T-cell (primary cell): ENCODE measurements at regions not wholly inside any gene's neighbourhood (a gene's known extent, or its start where the extent isn't known, plus 50 kb on each side); places are given as distances from the start of the nearest gene placed in this dataset.

Experiments
- ATAC-seq, 4 experiments: fragments of 200-7000 bp in 3 of 4; fragments of 150-1000 bp in 1 of 4; cut with Tn5 transposase; replicated peaks in 1 of 4; 1 replicate in 3 of 4; 2 replicates in 1 of 4; pipeline ENCODE4 v1.10.0; 2021; ENCODE audit warnings: moderate library complexity in 3 of 4, mild to moderate bottlenecking in 2 of 4, moderate number of reproducible peaks in 1 of 4
- CTCF ChIA-PET, 2 donors: fragments of 300-600 bp; sonication (Branson Sonifier 250); formaldehyde crosslinking; loops; one replicate each; lab custom pipeline; 2022; ENCODE audit warnings: antibody characterized with exemption in 2 of 2; lab: Charles Lee
- POLR2A ChIA-PET, 2 donors: fragments of 300-600 bp; sonication (Branson Sonifier 250); formaldehyde crosslinking; loops; one replicate each; lab custom pipeline; 2022; ENCODE audit warnings: antibody characterized with exemption in 2 of 2; lab: Charles Lee
- DNase-seq, 35 experiments: peaks; one replicate each; pipeline versions ENCODE4 v3.0.0 to v3.0.0-alpha.2; 2013 to 2023
- H3K27ac ChIP-seq: one replicate; pipeline ENCODE4 v1.5.1; 2013; ENCODE audit warnings: low read length
- H3K27me3 ChIP-seq, 2 experiments: replicated peaks in 1 of 2; 1 replicate in 1 of 2; 2 replicates in 1 of 2; pipeline versions ENCODE4 v1.6.1 to v1.7.0; 2013; ENCODE audit warnings: low read length in 1 of 2, mixed read lengths in 1 of 2; ENCODE audit not compliant: control insufficient read depth in 2 of 2, insufficient read depth in 2 of 2; ENCODE audit errors: extremely low read depth in 1 of 2
- H3K36me3 ChIP-seq, 2 donors: 1 replicate in 1 of 2; 2 replicates in 1 of 2; pipeline versions ENCODE4 v1.6.1 to v1.7.0; 2013; ENCODE audit warnings: low read length in 1 of 2; ENCODE audit not compliant: control insufficient read depth in 2 of 2, insufficient read depth in 1 of 2; ENCODE audit errors: extremely low read depth in 1 of 2
- H3K4me1 ChIP-seq, 2 experiments: 1 replicate in 1 of 2; 2 replicates in 1 of 2; pipeline versions ENCODE4 v1.6.1 to v1.7.0; 2013; ENCODE audit warnings: low read length in 2 of 2, mixed read lengths in 1 of 2; ENCODE audit not compliant: insufficient read depth in 2 of 2, control insufficient read depth in 1 of 2; ENCODE audit errors: extremely low read depth in 1 of 2
- H3K4me3 ChIP-seq, 2 donors: 1 replicate in 1 of 2; 2 replicates in 1 of 2; pipeline versions ENCODE4 v1.5.1 to v1.7.0; 2013; ENCODE audit warnings: mild to moderate bottlenecking in 2 of 2, low read length in 1 of 2, moderate library complexity in 1 of 2; ENCODE audit not compliant: control insufficient read depth in 1 of 2; ENCODE audit errors: extremely low read depth in 1 of 2
- H3K9me3 ChIP-seq: 2 replicates; pipeline ENCODE4 v1.7.0; 2013
- H3K27ac Mint-ChIP-seq, 2 donors: one replicate each; pipeline ENCODE4 v1.8.0; 2020 to 2021; ENCODE audit warnings: mild to moderate bottlenecking in 2 of 2, mixed read lengths in 2 of 2
- H3K27me3 Mint-ChIP-seq, 2 donors: one replicate each; pipeline ENCODE4 v1.8.0; 2021 to 2022; ENCODE audit warnings: mixed read lengths in 2 of 2
- H3K36me3 Mint-ChIP-seq: one replicate; pipeline ENCODE4 v1.8.0; 2021; ENCODE audit warnings: mixed read lengths
- H3K4me1 Mint-ChIP-seq, 3 donors: one replicate each; pipeline ENCODE4 v1.8.0; 2020 to 2022; ENCODE audit warnings: mixed read lengths in 3 of 3, mild to moderate bottlenecking in 1 of 3
- H3K4me3 Mint-ChIP-seq, 3 donors: one replicate each; pipeline ENCODE4 v1.8.0; 2020 to 2022; ENCODE audit warnings: mild to moderate bottlenecking in 3 of 3, mixed read lengths in 3 of 3, moderate library complexity in 3 of 3
- H3K9me3 Mint-ChIP-seq, 3 donors: one replicate each; pipeline ENCODE4 v1.8.0; 2020 to 2022; ENCODE audit warnings: mixed read lengths in 3 of 3
- WGBS: methylation state at CpG from one replicate; pipeline ENCODE4 v1.1.5; 2013; ENCODE audit warnings: missing lambda C conversion rate; ENCODE audit not compliant: insufficient coverage; 5-methylcytosine and 5-hydroxymethylcytosine counted together

GRCh38 chr13:64029343-64030093, 2613.9 kb upstream of the PCDH20 start:
- Mint-ChIP-seq H3K36me3 (no peaks in the 10 kb centered on the region), H3K9me3 (peaks cover 0 to 11% (median 9%) of the 10 kb centered on the region in 3 donors), H3K4me3 (no peak overlapping the region), H3K27ac (no peak overlapping the region), H3K4me1 (no peaks in the 10 kb centered on the region), H3K27me3 (no peaks in the 10 kb centered on the region)
- ChIA-PET CTCF (no interaction called here), POLR2A (interaction anchor here in 1 of 2 donors (0.6 kb wide), 1 partner anchor 562 kb away, joined by 3 read pairs; no protein-coding TSS in a partner anchor)
- Histone ChIP-seq H3K36me3 (no peaks in the 10 kb centered on the region), H3K4me3 (no peak overlapping the region), H3K4me1 (no peaks in the 10 kb centered on the region), H3K9me3 (no peaks in the 10 kb centered on the region), H3K27me3 (no peaks in the 10 kb centered on the region), H3K27ac (no peak overlapping the region)
- 84% methylated on average over 13 of the region's 19 CpGs for WGBS
- DNase-seq (no peak), ATAC-seq (no peak)

DNA sequence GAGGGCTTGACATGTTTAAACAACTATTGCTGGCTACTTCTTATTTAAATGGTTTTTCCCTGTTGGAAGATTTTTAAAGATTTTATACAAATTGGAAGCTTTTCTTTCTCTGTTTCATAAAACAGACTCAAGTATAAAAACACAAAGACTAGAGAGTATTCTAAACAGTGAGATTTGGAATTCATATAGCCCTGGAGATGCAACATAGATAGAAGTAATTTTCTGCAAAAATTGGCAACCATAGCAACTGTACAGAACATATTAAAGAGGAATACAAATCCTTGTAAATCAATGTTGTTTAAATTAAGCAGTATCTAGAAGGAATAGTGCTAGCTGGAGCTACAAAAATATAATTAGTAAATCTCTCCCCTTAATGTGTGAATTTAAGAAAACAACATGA, 2612.9 kb upstream of the PCDH20 start:
- ChIA-PET POLR2A (interaction anchor here in 1 of 2 donors (0.6 to 0.7 kb wide), 2 partner anchors 16 to 67 kb away, joined by 3 read pairs; no protein-coding TSS in a partner anchor), CTCF (no interaction called here)
- H3K27me3 Mint-ChIP-seq: no peaks in the 10 kb centered on the region
- no peak overlapping the region for H3K4me3 Mint-ChIP-seq
- no peaks in the 10 kb centered on the region for H3K4me1 Mint-ChIP-seq
- H3K27me3 ChIP-seq: no peaks in the 10 kb centered on the region
- no peaks in the 10 kb centered on the region for H3K36me3 Mint-ChIP-seq
- no peak for ATAC-seq
- no peak overlapping the region for H3K4me3 ChIP-seq
- no peaks in the 10 kb centered on the region for H3K36me3 ChIP-seq
- peaks cover 0 to 13% (median 9%) of the 10 kb centered on the region in 3 donors for H3K9me3 Mint-ChIP-seq
- no peak overlapping the region for H3K27ac Mint-ChIP-seq
- H3K27ac ChIP-seq: no peak overlapping the region
- no peaks in the 10 kb centered on the region for H3K4me1 ChIP-seq
- H3K9me3 ChIP-seq: no peaks in the 10 kb centered on the region
- no peak for DNase-seq

- Histone ChIP-seq H3K36me3 (no peaks in the 10 kb centered on the region), H3K4me3 (no peak overlapping the region), H3K27me3 (no peaks in the 10 kb centered on the region), H3K27ac (no peak overlapping the region), H3K4me1 (no peaks in the 10 kb centered on the region), H3K9me3 (no peaks in the 10 kb centered on the region)
- WGBS: no CpG with 5 or more reads among the region's 2 CpGs
- ATAC-seq (no peak), DNase-seq (no peak)
- no peaks in the 10 kb centered on the region for H3K27me3 Mint-ChIP-seq
- peaks cover 17 to 32% (median 28%) of the 10 kb centered on the region in 3 donors for H3K9me3 Mint-ChIP-seq
- ChIA-PET CTCF (no interaction called here), POLR2A (no interaction called here)
- no peaks in the 10 kb centered on the region for H3K36me3 Mint-ChIP-seq
- H3K27ac Mint-ChIP-seq: no peak overlapping the region
- no peaks in the 10 kb centered on the region for H3K4me1 Mint-ChIP-seq
- no peak overlapping the region for H3K4me3 Mint-ChIP-seq
Measured at GRCh38 chr13:64020126-64020525, 2604.5 kb upstream of the PCDH20 start.

GRCh38 chr13:64007339-64007738, 2591.7 kb upstream of the PCDH20 start:
- CTCF ChIA-PET: no interaction called here

GRCh38 chr13:64000321-64000720, 2584.7 kb upstream of the PCDH20 start:
- no peaks in the 10 kb centered on the region for H3K27me3 ChIP-seq
- ChIA-PET POLR2A (no interaction called here), CTCF (no interaction called here)
- no peaks in the 10 kb centered on the region for H3K27me3 Mint-ChIP-seq
- H3K9me3 Mint-ChIP-seq: peaks cover 0 to 18% (median 10%) of the 10 kb centered on the region in 3 donors
- no CpG with 5 or more reads among the region's 4 CpGs for WGBS
- H3K4me3 Mint-ChIP-seq: no peak overlapping the region
- H3K27ac ChIP-seq: no peak overlapping the region
- H3K4me3 ChIP-seq: no peak overlapping the region
- no peaks in the 10 kb centered on the region for H3K9me3 ChIP-seq
- ATAC-seq: no peak
- H3K4me1 Mint-ChIP-seq: no peaks in the 10 kb centered on the region
- no peak overlapping the region for H3K27ac Mint-ChIP-seq
- H3K36me3 ChIP-seq: no peaks in the 10 kb centered on the region
- H3K4me1 ChIP-seq: no peaks in the 10 kb centered on the region
- no peaks in the 10 kb centered on the region for H3K36me3 Mint-ChIP-seq
- no peak for DNase-seq

More at GRCh38 chr13:64007339-64007738, 2591.7 kb upstream of the PCDH20 start:
- POLR2A ChIA-PET: no interaction called here
- H3K4me1 Mint-ChIP-seq: no peaks in the 10 kb centered on the region
- H3K36me3 ChIP-seq: no peaks in the 10 kb centered on the region
- peaks cover 4 to 24% (median 15%) of the 10 kb centered on the region in 3 donors for H3K9me3 Mint-ChIP-seq
- no CpG with 5 or more reads among the region's 1 CpG for WGBS
- no peaks in the 10 kb centered on the region for H3K4me1 ChIP-seq
- ATAC-seq (no peak), DNase-seq (no peak)
- no peaks in the 10 kb centered on the region for H3K36me3 Mint-ChIP-seq
- H3K4me3 Mint-ChIP-seq: no peak overlapping the region
- H3K27me3 ChIP-seq: no peaks in the 10 kb centered on the region
- H3K27ac Mint-ChIP-seq: no peak overlapping the region
- H3K9me3 ChIP-seq: no peaks in the 10 kb centered on the region
- H3K27me3 Mint-ChIP-seq: no peaks in the 10 kb centered on the region
- no peak overlapping the region for H3K27ac ChIP-seq
- H3K4me3 ChIP-seq: no peak overlapping the region

GRCh38 chr13:63999614-64000305, 2584.1 kb upstream of the PCDH20 start:
- Histone ChIP-seq H3K27me3 (no peaks in the 10 kb centered on the region), H3K4me3 (no peak overlapping the region), H3K27ac (no peak overlapping the region), H3K9me3 (no peaks in the 10 kb centered on the region), H3K36me3 (no peaks in the 10 kb centered on the region), H3K4me1 (no peaks in the 10 kb centered on the region)
- WGBS: no CpG with 5 or more reads among the region's 3 CpGs
- Mint-ChIP-seq H3K36me3 (no peaks in the 10 kb centered on the region), H3K27ac (no peak overlapping the region), H3K9me3 (peaks cover 0 to 18% (median 10%) of the 10 kb centered on the region in 3 donors), H3K4me1 (no peaks in the 10 kb centered on the region), H3K4me3 (no peak overlapping the region), H3K27me3 (no peaks in the 10 kb centered on the region)
- POLR2A ChIA-PET: no interaction called here
- CTCF ChIA-PET: no interaction called here
- ATAC-seq (no peak), DNase-seq (no peak)
